ENCODE measurements at regions not wholly inside any gene's neighbourhood (a gene's known extent, or its start where the extent isn't known, plus 50 kb on each side); places are given as distances from the start of the nearest gene placed in this dataset.

DNA sequence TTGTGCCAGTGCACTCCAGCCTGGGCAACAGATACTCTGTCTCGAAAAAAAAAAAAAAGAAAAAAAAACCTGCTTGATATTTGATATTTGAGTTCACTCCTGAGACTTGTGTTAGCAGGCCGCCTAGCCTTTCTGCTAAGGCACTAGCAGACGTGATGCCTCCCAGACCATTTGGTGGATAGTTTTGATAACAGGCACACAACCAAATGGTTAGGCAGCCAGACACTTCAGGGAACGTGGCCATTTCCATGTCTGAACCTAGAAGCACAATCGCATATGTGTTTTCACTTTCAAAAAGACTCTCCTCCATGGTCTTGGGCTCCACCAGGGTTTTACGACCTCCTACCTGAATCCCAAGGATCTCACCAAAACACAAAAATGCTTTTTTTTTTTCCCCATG lies 1319.5 kb downstream of the BRINP3 start:
- Histone ChIP-seq H4K20me1 (ENCODE audit: insufficient read depth) (no peaks in the 10 kb centered on the region), H3K79me2 (replicated peaks; ENCODE audit: insufficient read depth, low read length) (no peaks in the 10 kb centered on the region), H3K36me3 (ENCODE audit: insufficient read depth, low read length) (no peaks in the 10 kb centered on the region), H3K9me3 (ENCODE audit: low read length) (no peaks in the 10 kb centered on the region), H3K9ac (ENCODE audit: low read length) (no peak overlapping the region), H3K9me2 (ENCODE audit: insufficient read depth, low read length) (no peaks in the 10 kb centered on the region), H3K4me3 (ENCODE audit: low read length) (no peak overlapping the region), H2AFZ (ENCODE audit: low read depth, low read length) (no peak overlapping the region), H3K4me2 (ENCODE audit: low read length) (no peak overlapping the region), H3K27me3 (ENCODE audit: insufficient read depth, low read depth, low read length) (no peaks in the 10 kb centered on the region), H3F3A (ENCODE audit: insufficient read depth, low read length, poor library complexity, severe bottlenecking) (no peaks in the 10 kb centered on the region), H3K27ac (ENCODE audit: low read length) (no peak overlapping the region)
- TF ChIP-seq SMC3 (conservative IDR thresholded peaks at IDR 0.05; ENCODE audit: poor library complexity), result no peak
- TF ChIP-seq, protein P1, sequence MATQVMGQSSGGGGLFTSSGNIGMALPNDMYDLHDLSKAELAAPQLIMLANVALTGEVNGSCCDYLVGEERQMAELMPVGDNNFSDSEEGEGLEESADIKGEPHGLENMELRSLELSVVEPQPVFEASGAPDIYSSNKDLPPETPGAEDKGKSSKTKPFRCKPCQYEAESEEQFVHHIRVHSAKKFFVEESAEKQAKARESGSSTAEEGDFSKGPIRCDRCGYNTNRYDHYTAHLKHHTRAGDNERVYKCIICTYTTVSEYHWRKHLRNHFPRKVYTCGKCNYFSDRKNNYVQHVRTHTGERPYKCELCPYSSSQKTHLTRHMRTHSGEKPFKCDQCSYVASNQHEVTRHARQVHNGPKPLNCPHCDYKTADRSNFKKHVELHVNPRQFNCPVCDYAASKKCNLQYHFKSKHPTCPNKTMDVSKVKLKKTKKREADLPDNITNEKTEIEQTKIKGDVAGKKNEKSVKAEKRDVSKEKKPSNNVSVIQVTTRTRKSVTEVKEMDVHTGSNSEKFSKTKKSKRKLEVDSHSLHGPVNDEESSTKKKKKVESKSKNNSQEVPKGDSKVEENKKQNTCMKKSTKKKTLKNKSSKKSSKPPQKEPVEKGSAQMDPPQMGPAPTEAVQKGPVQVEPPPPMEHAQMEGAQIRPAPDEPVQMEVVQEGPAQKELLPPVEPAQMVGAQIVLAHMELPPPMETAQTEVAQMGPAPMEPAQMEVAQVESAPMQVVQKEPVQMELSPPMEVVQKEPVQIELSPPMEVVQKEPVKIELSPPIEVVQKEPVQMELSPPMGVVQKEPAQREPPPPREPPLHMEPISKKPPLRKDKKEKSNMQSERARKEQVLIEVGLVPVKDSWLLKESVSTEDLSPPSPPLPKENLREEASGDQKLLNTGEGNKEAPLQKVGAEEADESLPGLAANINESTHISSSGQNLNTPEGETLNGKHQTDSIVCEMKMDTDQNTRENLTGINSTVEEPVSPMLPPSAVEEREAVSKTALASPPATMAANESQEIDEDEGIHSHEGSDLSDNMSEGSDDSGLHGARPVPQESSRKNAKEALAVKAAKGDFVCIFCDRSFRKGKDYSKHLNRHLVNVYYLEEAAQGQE (IDR thresholded peaks at IDR 0.05; ENCODE audit: borderline replicate concordance), result no peak
- TF ChIP-seq, protein P2, sequence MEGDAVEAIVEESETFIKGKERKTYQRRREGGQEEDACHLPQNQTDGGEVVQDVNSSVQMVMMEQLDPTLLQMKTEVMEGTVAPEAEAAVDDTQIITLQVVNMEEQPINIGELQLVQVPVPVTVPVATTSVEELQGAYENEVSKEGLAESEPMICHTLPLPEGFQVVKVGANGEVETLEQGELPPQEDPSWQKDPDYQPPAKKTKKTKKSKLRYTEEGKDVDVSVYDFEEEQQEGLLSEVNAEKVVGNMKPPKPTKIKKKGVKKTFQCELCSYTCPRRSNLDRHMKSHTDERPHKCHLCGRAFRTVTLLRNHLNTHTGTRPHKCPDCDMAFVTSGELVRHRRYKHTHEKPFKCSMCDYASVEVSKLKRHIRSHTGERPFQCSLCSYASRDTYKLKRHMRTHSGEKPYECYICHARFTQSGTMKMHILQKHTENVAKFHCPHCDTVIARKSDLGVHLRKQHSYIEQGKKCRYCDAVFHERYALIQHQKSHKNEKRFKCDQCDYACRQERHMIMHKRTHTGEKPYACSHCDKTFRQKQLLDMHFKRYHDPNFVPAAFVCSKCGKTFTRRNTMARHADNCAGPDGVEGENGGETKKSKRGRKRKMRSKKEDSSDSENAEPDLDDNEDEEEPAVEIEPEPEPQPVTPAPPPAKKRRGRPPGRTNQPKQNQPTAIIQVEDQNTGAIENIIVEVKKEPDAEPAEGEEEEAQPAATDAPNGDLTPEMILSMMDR (IDR thresholded peaks at IDR 0.05; ENCODE audit: poor library complexity, severe bottlenecking), result no peak
- no peak for TF ChIP-seq MXI1 (conservative IDR thresholded peaks at IDR 0.05; ENCODE audit: poor library complexity, severe bottlenecking)
- no peak for TF ChIP-seq TAF1 (IDR thresholded peaks at IDR 0.05; ENCODE audit: low read depth)
- no peak for TF ChIP-seq POLR2AphosphoS5 (IDR thresholded peaks at IDR 0.05)
- no peak for TF ChIP-seq RAD21 (conservative IDR thresholded peaks at IDR 0.05)
- no peak for TF ChIP-seq EP300 (conservative IDR thresholded peaks at IDR 0.05; ENCODE audit: poor library complexity, severe bottlenecking)
- no peak for TF ChIP-seq EZH2 (IDR thresholded peaks at IDR 0.05; ENCODE audit: borderline replicate concordance, insufficient read depth, low read length, poor library complexity, severe bottlenecking)

DNA sequence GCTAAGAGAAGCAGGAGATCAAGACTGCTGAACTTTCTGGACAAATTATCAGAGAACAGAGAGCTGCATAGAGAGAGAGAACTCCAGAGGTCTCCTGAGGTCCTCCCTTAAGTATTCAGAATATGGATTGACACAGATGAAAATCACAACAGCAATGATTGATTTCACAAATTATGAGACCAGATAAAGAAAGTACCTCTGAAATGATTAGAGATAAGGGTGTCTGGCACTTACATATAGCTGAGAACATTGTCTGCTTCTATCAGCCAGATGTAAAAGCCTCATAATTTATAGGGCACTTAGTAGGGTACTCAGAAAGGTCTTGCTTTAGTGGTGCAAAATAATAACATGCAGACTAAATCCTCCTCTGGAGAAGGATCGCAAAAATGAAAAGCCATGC lies 1301.8 kb downstream of the BRINP3 start:
- H3K4me3 ChIP-seq (ENCODE audit: low read length), result no peak overlapping the region
- no peaks in the 10 kb centered on the region for H4K20me1 ChIP-seq (ENCODE audit: insufficient read depth)
- H3K27me3 ChIP-seq (ENCODE audit: insufficient read depth, low read depth, low read length), result no peaks in the 10 kb centered on the region
- H3K9ac ChIP-seq (ENCODE audit: low read length), result no peak overlapping the region
- TF ChIP-seq RAD21 (conservative IDR thresholded peaks at IDR 0.05), result no peak
- TF ChIP-seq, protein P2 (IDR thresholded peaks at IDR 0.05; ENCODE audit: poor library complexity, severe bottlenecking), result no peak
- TF ChIP-seq EZH2 (IDR thresholded peaks at IDR 0.05; ENCODE audit: borderline replicate concordance, insufficient read depth, low read length, poor library complexity, severe bottlenecking), result no peak
- no peak for TF ChIP-seq EP300 (conservative IDR thresholded peaks at IDR 0.05; ENCODE audit: poor library complexity, severe bottlenecking)
- no peaks in the 10 kb centered on the region for H3K9me2 ChIP-seq (ENCODE audit: insufficient read depth, low read length)
- H3K4me2 ChIP-seq (ENCODE audit: low read length), result no peak overlapping the region
- no peaks in the 10 kb centered on the region for H3K79me2 ChIP-seq (replicated peaks; ENCODE audit: insufficient read depth, low read length)
- H3F3A ChIP-seq (ENCODE audit: insufficient read depth, low read length, poor library complexity, severe bottlenecking), result no peaks in the 10 kb centered on the region
- H2AFZ ChIP-seq (ENCODE audit: low read depth, low read length), result no peak overlapping the region
- no peaks in the 10 kb centered on the region for H3K36me3 ChIP-seq (ENCODE audit: insufficient read depth, low read length)
- H3K27ac ChIP-seq (ENCODE audit: low read length), result no peak overlapping the region
- no peaks in the 10 kb centered on the region for H3K9me3 ChIP-seq (ENCODE audit: low read length)
